Gastrocnemius medialis (tissue), 4 donors: ENCODE measurements at regions not wholly inside any gene's neighbourhood (a gene's known extent, or its start where the extent isn't known, plus 50 kb on each side); places are given as distances from the start of the nearest gene placed in this dataset.

ENCODE experiments used
- CTCF ChIP-seq, 5 experiments: fragments of 450-650 bp in 3 of 5; fragments of 200-600 bp in 2 of 5; sonication (generic) in 2 of 5; IDR thresholded peaks in 4 of 5; conservative IDR thresholded peaks in 1 of 5; 1 replicate in 4 of 5; 2 replicates in 1 of 5; pipeline ENCODE4 v1.5.1; 2016 to 2019; ENCODE audit warnings: antibody characterized with exemption in 5 of 5, mild to moderate bottlenecking in 3 of 5, moderate library complexity in 3 of 5
- POLR2A ChIP-seq, 2 donors: fragments of 450-650 bp; IDR thresholded peaks; one replicate each; pipeline ENCODE4 v1.6.1; 2017; ENCODE audit warnings: antibody characterized with exemption in 2 of 2, mild to moderate bottlenecking in 2 of 2, moderate library complexity in 2 of 2

GRCh38 chr2:45123065-45123464 is 113.8 kb upstream of the SIX2 start:
- no peak for TF ChIP-seq POLR2A (IDR thresholded peaks at IDR 0.05)
- TF ChIP-seq CTCF (IDR thresholded peaks at IDR 0.05 in 4 of 5, conservative IDR thresholded peaks at IDR 0.05 in 1 of 5): no peak
